CD14-positive monocyte (primary cell): ENCODE measurements at regions not wholly inside any gene's neighbourhood (a gene's known extent, or its start where the extent isn't known, plus 50 kb on each side); places are given as distances from the start of the nearest gene placed in this dataset.

Experiments used
- DNase-seq, 3 donors: peaks; one replicate each; pipeline ENCODE4 v3.0.0-alpha.2; 2011 to 2022
- H2AFZ ChIP-seq: 2 replicates; pipeline ENCODE4 v1.6.0; 2012; ENCODE audit warnings: mild to moderate bottlenecking, low read depth, low read length, inconsistent platforms; ENCODE audit not compliant: insufficient read depth, poor library complexity, severe bottlenecking
- H3K27ac ChIP-seq, 2 donors: 1 replicate in 1 of 2; 2 replicates in 1 of 2; pipeline ENCODE4 v1.5.1; 2012 to 2013; ENCODE audit warnings: low read length in 2 of 2, control low read depth in 1 of 2, inconsistent platforms in 1 of 2, low read depth in 1 of 2, mild to moderate bottlenecking in 1 of 2
- H3K27me3 ChIP-seq, 2 donors: one replicate each; pipeline versions ENCODE4 v1.6.0 to v1.6.1; 2011 to 2013; ENCODE audit warnings: low read length in 2 of 2; ENCODE audit not compliant: control insufficient read depth in 2 of 2, insufficient read depth in 2 of 2
- H3K36me3 ChIP-seq, 2 donors: replicated peaks in 1 of 2; 1 replicate in 1 of 2; 2 replicates in 1 of 2; pipeline versions ENCODE4 v1.5.1 to v1.6.1; 2012 to 2013; ENCODE audit warnings: low read length in 2 of 2, control low read depth in 1 of 2, inconsistent platforms in 1 of 2, mild to moderate bottlenecking in 1 of 2; ENCODE audit not compliant: insufficient read depth in 2 of 2, control insufficient read depth in 1 of 2
- H3K4me1 ChIP-seq, 2 donors: 1 replicate in 1 of 2; 2 replicates in 1 of 2; pipeline versions ENCODE4 v1.5.1 to v1.6.1; 2012 to 2013; ENCODE audit warnings: low read length in 2 of 2, control low read depth in 1 of 2, inconsistent platforms in 1 of 2, mild to moderate bottlenecking in 1 of 2, moderate library complexity in 1 of 2; ENCODE audit not compliant: insufficient read depth in 2 of 2, control insufficient read depth in 1 of 2
- H3K4me2 ChIP-seq: replicated peaks from 2 replicates; pipeline ENCODE3; 2012; ENCODE audit warnings: low read length, moderate library complexity, mild to moderate bottlenecking; ENCODE audit not compliant: poor library complexity, severe bottlenecking; ENCODE audit errors: extremely low read depth
- H3K4me3 ChIP-seq, 3 experiments: fragments of 200-600 bp in 1 of 3; sonication (generic) in 1 of 3; replicated peaks in 1 of 3; 1 replicate in 2 of 3; 2 replicates in 1 of 3; pipeline ENCODE4 v1.5.1; 2011 to 2013; ENCODE audit warnings: low read length in 3 of 3, mild to moderate bottlenecking in 3 of 3, control low read depth in 2 of 3, low read depth in 2 of 3, inconsistent platforms in 1 of 3, moderate library complexity in 1 of 3
- H3K79me2 ChIP-seq: 2 replicates; pipeline ENCODE4 v1.6.0; 2012; ENCODE audit warnings: mild to moderate bottlenecking, control low read depth, inconsistent platforms, low read length, moderate library complexity; ENCODE audit not compliant: insufficient read depth
- H3K9ac ChIP-seq: 2 replicates; pipeline ENCODE4 v1.6.0; 2017; ENCODE audit warnings: low read length, mild to moderate bottlenecking; ENCODE audit not compliant: insufficient read depth, poor library complexity, severe bottlenecking
- H3K9me3 ChIP-seq, 2 donors: replicated peaks in 1 of 2; 1 replicate in 1 of 2; 2 replicates in 1 of 2; pipeline versions ENCODE4 v1.5.1 to v1.6.1; 2012 to 2013; ENCODE audit warnings: low read length in 2 of 2, control low read depth in 1 of 2; ENCODE audit not compliant: control insufficient read depth in 1 of 2, insufficient read depth in 1 of 2
- H4K20me1 ChIP-seq: 2 replicates; pipeline ENCODE4 v1.6.0; 2012; ENCODE audit warnings: mild to moderate bottlenecking, low read length, control low read depth, moderate library complexity; ENCODE audit not compliant: insufficient read depth
- H3K27ac Mint-ChIP-seq, 7 donors: one replicate each; pipeline ENCODE4 v1.8.0; 2020; ENCODE audit warnings: mild to moderate bottlenecking in 7 of 7, mixed read lengths in 7 of 7, moderate library complexity in 6 of 7, inconsistent platforms in 2 of 7
- H3K27me3 Mint-ChIP-seq, 3 donors: one replicate each; pipeline ENCODE4 v1.8.0; 2021 to 2022; ENCODE audit warnings: low read depth in 3 of 3, mild to moderate bottlenecking in 3 of 3, mixed read lengths in 3 of 3, moderate library complexity in 3 of 3, inconsistent platforms in 1 of 3
- H3K36me3 Mint-ChIP-seq, 2 donors: one replicate each; pipeline ENCODE4 v1.8.0; 2020; ENCODE audit warnings: mixed read lengths in 2 of 2, inconsistent platforms in 1 of 2, mild to moderate bottlenecking in 1 of 2
- H3K4me1 Mint-ChIP-seq: one replicate; pipeline ENCODE4 v1.8.0; 2020; ENCODE audit warnings: mild to moderate bottlenecking, mixed read lengths
- H3K4me3 Mint-ChIP-seq, 2 donors: one replicate each; pipeline ENCODE4 v1.8.0; 2020; ENCODE audit warnings: mild to moderate bottlenecking in 2 of 2, mixed read lengths in 2 of 2, moderate library complexity in 1 of 2
- H3K9me3 Mint-ChIP-seq, 7 donors: one replicate each; pipeline ENCODE4 v1.8.0; 2020 to 2022; ENCODE audit warnings: mixed read lengths in 7 of 7, mild to moderate bottlenecking in 6 of 7, moderate library complexity in 6 of 7, inconsistent platforms in 2 of 7
- CTCF ChIP-seq: fragments of 200-600 bp; IDR thresholded peaks from one replicate; pipeline ENCODE4 v1.8.0; 2022; ENCODE audit warnings: antibody characterized with exemption, mild to moderate bottlenecking
- WGBS: methylation state at CpG from one replicate; pipeline ENCODE4 v1.1.5; 2013; ENCODE audit warnings: missing lambda C conversion rate; ENCODE audit not compliant: insufficient coverage; 5-methylcytosine and 5-hydroxymethylcytosine counted together
- intact Hi-C, 2 donors: fragments of 100-400 bp; cut with micrococcal nuclease; formaldehyde crosslinking; loops; one replicate each; pipeline versions ENCODE4 v1.15.0 to v1.15.1; 2023

GRCh38 chr11:80414181-80415165 is 973.6 kb upstream of the TENM4 start:
- H3K27ac Mint-ChIP-seq = no peak overlapping the region
- intact Hi-C loops = no loop called here
- no peak overlapping the region for H3K9ac ChIP-seq
- no peak overlapping the region for H3K4me2 ChIP-seq
- no peak overlapping the region for H2AFZ ChIP-seq
- H3K79me2 ChIP-seq = no peaks in the 10 kb centered on the region
- no peaks in the 10 kb centered on the region for H3K36me3 Mint-ChIP-seq
- no peaks in the 10 kb centered on the region for H3K4me1 ChIP-seq
- no peaks in the 10 kb centered on the region for H4K20me1 ChIP-seq
- H3K27me3 ChIP-seq = no peaks in the 10 kb centered on the region
- H3K4me3 ChIP-seq = no peak overlapping the region
- no peaks in the 10 kb centered on the region for H3K4me1 Mint-ChIP-seq
- no peak overlapping the region for H3K4me3 Mint-ChIP-seq
- peaks cover 0 to 2% (median 0%) of the 10 kb centered on the region in 7 donors for H3K9me3 Mint-ChIP-seq
- no peaks in the 10 kb centered on the region for H3K36me3 ChIP-seq
- TF ChIP-seq CTCF = no peak
- no peaks in the 10 kb centered on the region for H3K27me3 Mint-ChIP-seq
- DNase-seq = no peak
- no peaks in the 10 kb centered on the region for H3K9me3 ChIP-seq
- WGBS = 75% methylated on average over 1 of the region's 7 CpGs
- H3K27ac ChIP-seq = no peak overlapping the region

GRCh38 chr11:80412604-80413003 is 971.8 kb upstream of the TENM4 start:
- no peaks in the 10 kb centered on the region for H3K79me2 ChIP-seq
- no peak overlapping the region for H2AFZ ChIP-seq
- H3K4me1 Mint-ChIP-seq = no peaks in the 10 kb centered on the region
- no peak overlapping the region for H3K27ac Mint-ChIP-seq
- peaks cover 0 to 2% (median 0%) of the 10 kb centered on the region in 7 donors for H3K9me3 Mint-ChIP-seq
- no peak overlapping the region for H3K4me3 ChIP-seq
- H3K36me3 Mint-ChIP-seq = no peaks in the 10 kb centered on the region
- H3K36me3 ChIP-seq = no peaks in the 10 kb centered on the region
- intact Hi-C loops = no loop called here
- no peaks in the 10 kb centered on the region for H3K4me1 ChIP-seq
- no peak for TF ChIP-seq CTCF
- DNase-seq = no peak
- WGBS = 85% methylated on average over 4 of the region's 5 CpGs
- H3K27me3 Mint-ChIP-seq = no peaks in the 10 kb centered on the region
- no peak overlapping the region for H3K4me3 Mint-ChIP-seq
- no peak overlapping the region for H3K9ac ChIP-seq
- H3K27ac ChIP-seq = no peak overlapping the region
- no peak overlapping the region for H3K4me2 ChIP-seq
- no peaks in the 10 kb centered on the region for H3K9me3 ChIP-seq
- H3K27me3 ChIP-seq = no peaks in the 10 kb centered on the region
- H4K20me1 ChIP-seq = no peaks in the 10 kb centered on the region
